ENCODE measurements at regions not wholly inside any gene's neighbourhood (a gene's known extent, or its start where the extent isn't known, plus 50 kb on each side); places are given as distances from the start of the nearest gene placed in this dataset.

DNA sequence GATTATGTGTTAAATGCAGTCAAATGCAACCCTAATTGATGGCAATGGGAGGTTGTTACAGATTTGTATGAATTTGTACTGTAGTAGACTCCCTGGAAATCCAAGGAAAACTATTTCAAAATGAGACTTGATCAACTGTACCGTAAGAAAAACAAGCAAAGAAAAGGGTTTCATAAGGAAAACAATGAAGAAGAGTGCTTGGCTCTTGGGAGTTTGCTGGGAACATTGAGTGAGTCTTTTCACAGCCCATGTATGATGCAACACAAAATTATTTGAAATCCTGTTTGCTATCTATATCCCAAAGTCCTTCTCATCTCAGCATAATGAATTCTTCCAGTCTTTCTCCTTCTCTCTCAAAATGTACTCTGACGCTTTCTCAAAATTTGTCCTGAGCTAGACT lies 67.0 kb upstream of the OSR1 start:
- TF ChIP-seq, protein P1, sequence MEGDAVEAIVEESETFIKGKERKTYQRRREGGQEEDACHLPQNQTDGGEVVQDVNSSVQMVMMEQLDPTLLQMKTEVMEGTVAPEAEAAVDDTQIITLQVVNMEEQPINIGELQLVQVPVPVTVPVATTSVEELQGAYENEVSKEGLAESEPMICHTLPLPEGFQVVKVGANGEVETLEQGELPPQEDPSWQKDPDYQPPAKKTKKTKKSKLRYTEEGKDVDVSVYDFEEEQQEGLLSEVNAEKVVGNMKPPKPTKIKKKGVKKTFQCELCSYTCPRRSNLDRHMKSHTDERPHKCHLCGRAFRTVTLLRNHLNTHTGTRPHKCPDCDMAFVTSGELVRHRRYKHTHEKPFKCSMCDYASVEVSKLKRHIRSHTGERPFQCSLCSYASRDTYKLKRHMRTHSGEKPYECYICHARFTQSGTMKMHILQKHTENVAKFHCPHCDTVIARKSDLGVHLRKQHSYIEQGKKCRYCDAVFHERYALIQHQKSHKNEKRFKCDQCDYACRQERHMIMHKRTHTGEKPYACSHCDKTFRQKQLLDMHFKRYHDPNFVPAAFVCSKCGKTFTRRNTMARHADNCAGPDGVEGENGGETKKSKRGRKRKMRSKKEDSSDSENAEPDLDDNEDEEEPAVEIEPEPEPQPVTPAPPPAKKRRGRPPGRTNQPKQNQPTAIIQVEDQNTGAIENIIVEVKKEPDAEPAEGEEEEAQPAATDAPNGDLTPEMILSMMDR (IDR thresholded peaks at IDR 0.05; ENCODE audit: low read depth, low read length): no peak
- no peak overlapping the region for H3K4me3 ChIP-seq (ENCODE audit: low read depth, low read length)

DNA sequence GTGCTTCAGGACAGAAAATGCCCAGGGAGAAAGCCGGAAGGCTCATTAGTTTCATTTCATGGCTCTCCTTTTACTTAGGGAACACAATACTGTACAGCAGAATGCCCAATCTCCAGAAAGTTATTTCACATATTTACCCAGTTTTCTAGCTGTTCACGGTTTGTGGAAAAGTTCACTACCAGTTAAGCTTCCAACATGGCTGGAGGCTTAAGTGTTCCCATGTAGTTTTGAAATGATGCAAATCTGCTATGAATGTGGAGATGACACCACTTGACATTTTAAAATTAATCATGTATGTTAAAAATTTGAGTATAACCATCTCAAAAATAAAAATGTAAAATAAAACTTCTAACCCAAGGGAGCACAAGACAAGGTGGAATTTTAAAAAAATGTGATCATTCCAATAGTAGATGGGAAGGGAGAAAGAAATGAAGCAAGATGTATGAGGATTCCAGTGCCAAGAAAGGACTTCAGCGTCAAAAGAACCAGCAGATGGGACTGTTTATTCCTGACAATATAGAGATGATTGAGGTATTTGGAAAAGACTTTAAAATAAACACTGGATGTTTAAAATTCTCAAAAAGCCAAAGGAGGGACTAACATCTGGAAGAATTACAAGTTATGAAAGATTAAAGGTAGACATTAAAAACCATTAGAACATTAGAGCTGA lies 60.9 kb upstream of the OSR1 start:
- TF ChIP-seq, protein P1 (IDR thresholded peaks at IDR 0.05; ENCODE audit: low read depth, low read length): no peak
- no peak overlapping the region for H3K4me3 ChIP-seq (ENCODE audit: low read depth, low read length)

DNA sequence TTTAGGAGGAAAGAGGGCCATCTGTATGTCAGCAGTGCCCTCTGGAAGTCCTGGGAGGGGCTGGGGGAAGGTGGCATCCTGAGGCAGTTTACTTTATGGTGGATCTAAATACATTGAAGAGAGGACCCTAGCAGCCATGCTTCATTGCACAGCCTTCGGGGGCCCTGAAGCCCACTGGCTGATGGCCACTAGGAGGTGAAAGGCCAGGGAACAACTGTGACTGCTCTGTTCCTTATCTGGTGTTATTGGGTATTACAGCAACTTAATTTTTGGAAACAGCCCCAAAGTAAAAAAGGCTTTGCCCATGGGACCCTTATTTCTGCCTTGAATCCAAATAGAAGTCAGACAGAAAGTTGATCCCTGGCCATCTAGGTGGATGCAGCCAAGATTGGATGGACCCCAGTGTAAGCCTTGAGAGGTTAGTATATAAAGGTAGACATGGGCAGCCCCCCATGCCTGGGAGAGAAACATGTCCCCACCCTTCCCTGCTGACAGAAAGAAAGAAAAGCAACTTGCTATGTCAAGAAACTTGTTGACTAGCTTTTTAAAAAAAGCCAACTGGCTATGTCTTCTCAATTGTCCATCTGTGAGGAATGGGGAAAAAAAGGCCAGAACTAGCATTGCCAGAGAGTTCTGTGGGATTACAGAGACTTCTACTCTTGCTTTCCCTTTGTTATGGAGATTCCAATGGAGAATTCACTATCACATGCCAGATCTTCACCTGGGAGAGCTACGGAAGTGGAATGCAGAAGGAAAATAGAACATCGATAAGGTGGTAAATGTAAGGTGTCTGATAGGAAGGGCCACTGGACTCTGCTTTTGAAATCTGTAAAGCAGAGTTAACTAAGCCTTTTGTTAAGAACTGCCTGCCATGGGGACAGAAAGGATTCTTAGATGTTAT lies 58.6 kb upstream of the OSR1 start:
- TF ChIP-seq, protein P1 (IDR thresholded peaks at IDR 0.05; ENCODE audit: low read depth, low read length): no peak
- no peak overlapping the region for H3K4me3 ChIP-seq (ENCODE audit: low read depth, low read length)

DNA sequence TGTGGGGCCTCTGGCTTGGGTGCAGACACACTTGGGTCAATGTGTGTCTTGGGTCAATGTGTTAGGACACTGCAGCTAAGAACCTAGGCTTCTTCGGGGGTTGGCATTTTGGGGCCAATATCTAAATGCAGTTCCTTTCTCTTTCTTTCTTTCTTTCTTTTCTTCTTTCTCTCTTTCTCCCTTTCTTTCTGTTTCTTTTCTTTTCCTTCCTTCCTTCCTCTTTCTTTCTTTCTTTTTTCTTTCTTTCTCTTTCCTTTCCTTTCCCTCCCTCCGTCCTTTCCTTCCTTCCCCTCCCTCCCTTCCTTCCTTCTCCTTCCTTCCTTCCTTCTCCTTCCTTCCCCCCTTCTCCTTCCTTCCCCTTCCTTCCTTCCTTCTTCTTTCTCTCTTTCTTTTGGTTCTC lies 57.7 kb upstream of the OSR1 start:
- TF ChIP-seq, protein P1 (IDR thresholded peaks at IDR 0.05; ENCODE audit: low read depth, low read length): no peak
- no peak overlapping the region for H3K4me3 ChIP-seq (ENCODE audit: low read depth, low read length)

- TF ChIP-seq, protein P1 (IDR thresholded peaks at IDR 0.05; ENCODE audit: low read depth, low read length): no peak
- no peak overlapping the region for H3K4me3 ChIP-seq (ENCODE audit: low read depth, low read length)
Observed at GRCh38 chr2:19409046-19409445, 50.6 kb upstream of the OSR1 start.

GRCh38 chr2:19408592-19408991 lies 50.2 kb upstream of the OSR1 start:
- TF ChIP-seq, protein P1 (IDR thresholded peaks at IDR 0.05; ENCODE audit: low read depth, low read length): no peak
- no peak overlapping the region for H3K4me3 ChIP-seq (ENCODE audit: low read depth, low read length)

All from WI38 (cell line).